A673 (cell line): ENCODE measurements at regions not wholly inside any gene's neighbourhood (a gene's known extent, or its start where the extent isn't known, plus 50 kb on each side); places are given as distances from the start of the nearest gene placed in this dataset.

Experiments used
- CTCF ChIP-seq: fragments of 300-800, 200-600 bp; sonication (generic); conservative IDR thresholded peaks from 2 replicates; pipeline ENCODE4 v1.5.1; 2017; ENCODE audit warnings: low read depth, mild to moderate bottlenecking, antibody characterized with exemption, low read length, moderate library complexity, mixed read lengths
- EZH2 ChIP-seq: fragments of 200-600 bp; sonication (generic); IDR thresholded peaks from 2 replicates; pipeline ENCODE4 v1.6.1; 2017; ENCODE audit warnings: borderline replicate concordance, low read depth, mild to moderate bottlenecking, mixed read lengths, antibody characterized with exemption, low read length; ENCODE audit not compliant: poor library complexity, severe bottlenecking

- TF ChIP-seq EZH2: no peak
- no peak for TF ChIP-seq CTCF
Observed at GRCh38 chr1:222093518-222093917, 351.6 kb upstream of the DUSP10 start.
